GM21825 (cell line): ENCODE measurements at regions not wholly inside any gene's neighbourhood (a gene's known extent, or its start where the extent isn't known, plus 50 kb on each side); places are given as distances from the start of the nearest gene placed in this dataset.

Experiments used
- ATAC-seq: cut with Tn5 transposase; IDR thresholded peaks from one replicate; pipeline ENCODE4 v1.9.1; 2021; ENCODE audit warnings: mild to moderate bottlenecking, moderate library complexity; ENCODE audit not compliant: unreplicated experiment

DNA sequence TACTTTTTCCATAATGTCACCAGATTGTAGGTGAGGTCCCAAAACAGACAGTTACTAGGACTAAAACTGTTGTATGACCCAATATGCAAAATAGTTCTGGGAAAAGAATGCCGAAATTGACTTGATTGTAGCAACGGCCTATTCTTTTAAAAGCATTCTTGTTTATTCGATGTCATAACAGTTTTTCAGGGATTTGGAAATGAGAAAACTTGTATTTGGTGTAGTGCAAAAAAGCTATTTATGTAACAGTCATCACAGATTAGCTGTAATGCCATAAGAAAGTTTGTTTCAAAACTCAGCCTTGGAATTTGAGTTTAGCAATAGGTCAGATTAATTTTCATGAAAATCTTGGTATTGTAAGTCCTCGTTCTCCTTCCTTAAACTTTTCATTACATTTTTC, 69.2 kb upstream of the DIAPH2 start:
- no peak for ATAC-seq

DNA sequence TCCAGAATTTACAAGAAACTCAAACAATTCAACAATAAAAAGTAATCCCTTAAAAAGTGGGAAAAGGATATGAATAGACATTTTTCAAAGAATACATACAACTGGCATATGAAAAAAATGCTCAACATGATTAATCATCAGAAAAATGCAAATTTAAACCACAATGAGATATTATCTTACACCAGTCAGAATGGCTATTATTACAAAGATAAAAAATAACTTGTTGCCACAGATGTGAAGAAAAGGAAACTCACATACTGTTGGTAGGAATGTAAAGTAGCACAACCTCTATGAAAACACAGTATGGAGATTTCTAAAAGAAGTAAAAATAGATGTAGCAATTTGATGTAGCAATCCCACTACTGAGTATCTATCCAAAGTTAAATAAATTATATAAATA, 65.1 kb upstream of the DIAPH2 start:
- ATAC-seq = no peak

DNA sequence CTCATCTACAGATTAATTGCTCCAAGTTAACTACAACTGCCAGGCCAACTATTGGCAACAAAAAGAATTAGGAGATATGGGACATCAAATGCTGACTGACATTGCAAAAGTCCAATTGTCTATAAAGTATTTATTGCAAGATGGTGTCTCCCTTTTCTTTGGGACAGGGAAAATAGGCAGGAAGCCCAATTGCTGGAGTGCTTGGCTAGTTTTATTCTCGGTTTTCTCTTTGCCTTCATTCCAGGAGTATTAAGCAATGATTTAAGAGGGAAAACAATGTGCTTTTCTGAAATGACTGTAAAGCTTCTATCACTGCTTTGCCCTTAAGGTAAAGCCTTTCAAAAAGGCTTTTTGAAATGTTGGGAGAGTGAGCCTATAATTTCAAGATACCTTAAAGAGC, 62.8 kb upstream of the DIAPH2 start:
- ATAC-seq = no peak
